Upper lobe of left lung (tissue), 6 donors: ENCODE measurements at regions not wholly inside any gene's neighbourhood (a gene's known extent, or its start where the extent isn't known, plus 50 kb on each side); places are given as distances from the start of the nearest gene placed in this dataset.

Experiments
- ATAC-seq, 2 donors: fragments of 200-7000 bp; cut with Tn5 transposase; one replicate each; pipeline ENCODE4 v1.9.1; 2022; ENCODE audit warnings: mild to moderate bottlenecking in 2 of 2, moderate library complexity in 2 of 2; ENCODE audit not compliant: low FRiP score in 2 of 2
- DNase-seq, 2 donors: peaks; one replicate each; pipeline ENCODE4 v3.0.0-alpha.2; 2019 to 2020
- H3K27ac ChIP-seq, 4 donors: fragments of 200-600 bp; sonication (generic); one replicate each; pipeline ENCODE4 v1.5.1; 2016 to 2019
- H3K27me3 ChIP-seq, 4 donors: fragments of 200-600 bp; sonication (generic); one replicate each; pipeline ENCODE4 v1.5.1; 2017 to 2019
- H3K36me3 ChIP-seq, 4 donors: fragments of 200-600 bp; sonication (generic); one replicate each; pipeline ENCODE4 v1.5.1; 2016 to 2019
- H3K4me1 ChIP-seq, 4 donors: fragments of 200-600 bp; sonication (generic); one replicate each; pipeline ENCODE4 v1.5.1; 2018 to 2019
- H3K4me3 ChIP-seq, 4 donors: fragments of 200-600 bp; sonication (generic); one replicate each; pipeline ENCODE4 v1.5.1; 2017 to 2019; ENCODE audit warnings: mild to moderate bottlenecking in 2 of 4, moderate library complexity in 1 of 4
- H3K9me3 ChIP-seq, 4 donors: fragments of 200-600 bp; sonication (generic); one replicate each; pipeline ENCODE4 v1.5.1; 2018 to 2019
- CTCF ChIP-seq, 6 experiments: fragments of 450-650 bp in 4 of 6; fragments of 200-600 bp in 2 of 6; sonication (generic) in 2 of 6; IDR thresholded peaks; one replicate each; pipeline ENCODE4 v1.5.1; 2016 to 2019; ENCODE audit warnings: antibody characterized with exemption in 6 of 6
- EP300 ChIP-seq, 4 donors: sonication (generic); formaldehyde crosslinking; IDR thresholded peaks; one replicate each; pipeline ENCODE4 v1.5.1; 2017; ENCODE audit warnings: antibody characterized with exemption in 4 of 4, control low read depth in 2 of 4
- POLR2A ChIP-seq, 4 donors: fragments of 450-650 bp; IDR thresholded peaks; one replicate each; pipeline ENCODE4 v1.5.1; 2016 to 2017; ENCODE audit warnings: antibody characterized with exemption in 4 of 4, mild to moderate bottlenecking in 2 of 4
- POLR2AphosphoS5 ChIP-seq, 2 donors: sonication (generic); formaldehyde crosslinking; IDR thresholded peaks; one replicate each; pipeline ENCODE4 v1.5.1; 2017; ENCODE audit warnings: antibody characterized with exemption in 2 of 2
- WGBS, 2 donors: methylation state at CpG; one replicate each; pipeline ENCODE4 v1.1.5; 2017 to 2018; 5-methylcytosine and 5-hydroxymethylcytosine counted together
- donor health status: DM: no; HTN: no; CAD: no; lungs with moderate emphysema.
- donor health status: DM: no; HTN: yes; CAD: no; lungs with severe emphysema.

- no peaks in the 10 kb centered on the region for H3K27me3 ChIP-seq
- no peaks in the 10 kb centered on the region for H3K9me3 ChIP-seq
- no peak overlapping the region for H3K27ac ChIP-seq
- no peaks in the 10 kb centered on the region for H3K36me3 ChIP-seq
- TF ChIP-seq POLR2A (IDR thresholded peaks at IDR 0.05) (no peak), CTCF (IDR thresholded peaks at IDR 0.05) (no peak), POLR2AphosphoS5 (IDR thresholded peaks at IDR 0.05) (no peak), EP300 (IDR thresholded peaks at IDR 0.05) (no peak)
- H3K4me3 ChIP-seq = no peak overlapping the region
- ATAC-seq (no peak), DNase-seq (no peak)
- 76 to 78% methylated on average over 3 of the region's 3 CpGs for WGBS, 2 donors
- peaks cover under 1 to 11% (median 6%) of the 10 kb centered on the region in 4 donors for H3K4me1 ChIP-seq
Observed at GRCh38 chr3:64861684-64862083, 173.9 kb upstream of the ADAMTS9 start.

GRCh38 chr3:64860536-64860870, 172.7 kb upstream of the ADAMTS9 start:
- no peaks in the 10 kb centered on the region for H3K36me3 ChIP-seq
- H3K9me3 ChIP-seq = no peaks in the 10 kb centered on the region
- H3K27me3 ChIP-seq = no peaks in the 10 kb centered on the region
- TF ChIP-seq POLR2A (IDR thresholded peaks at IDR 0.05) (no peak), EP300 (IDR thresholded peaks at IDR 0.05) (no peak), CTCF (IDR thresholded peaks at IDR 0.05) (no peak), POLR2AphosphoS5 (IDR thresholded peaks at IDR 0.05) (no peak)
- peaks cover 0 to under 1% (median 0%) of the 10 kb centered on the region in 4 donors for H3K4me1 ChIP-seq
- WGBS, 2 donors = 90 to 94% methylated on average over 2 of the region's 2 CpGs
- no peak overlapping the region for H3K4me3 ChIP-seq
- DNase-seq = no peak
- no peak for ATAC-seq
- no peak overlapping the region for H3K27ac ChIP-seq

- TF ChIP-seq CTCF (IDR thresholded peaks at IDR 0.05) (no peak), POLR2A (IDR thresholded peaks at IDR 0.05) (no peak), POLR2AphosphoS5 (IDR thresholded peaks at IDR 0.05) (no peak), EP300 (IDR thresholded peaks at IDR 0.05) (no peak)
- H3K4me1 ChIP-seq = no peaks in the 10 kb centered on the region
- DNase-seq = no peak
- H3K4me3 ChIP-seq = no peak overlapping the region
- no peak for ATAC-seq
- H3K36me3 ChIP-seq = no peaks in the 10 kb centered on the region
- WGBS, 2 donors = 75 to 77% methylated on average over 6 of the region's 6 CpGs
- no peak overlapping the region for H3K27ac ChIP-seq
- no peaks in the 10 kb centered on the region for H3K27me3 ChIP-seq
- H3K9me3 ChIP-seq = no peaks in the 10 kb centered on the region
Observed at GRCh38 chr3:64859625-64860535, 172.1 kb upstream of the ADAMTS9 start.

- WGBS, 2 donors = 85 to 90% methylated on average over 3 of the region's 3 CpGs
- Histone ChIP-seq H3K27ac (no peak overlapping the region), H3K27me3 (no peaks in the 10 kb centered on the region), H3K4me1 (no peaks in the 10 kb centered on the region), H3K36me3 (no peaks in the 10 kb centered on the region), H3K9me3 (no peaks in the 10 kb centered on the region), H3K4me3 (no peak overlapping the region)
- TF ChIP-seq EP300 (IDR thresholded peaks at IDR 0.05) (no peak), POLR2AphosphoS5 (IDR thresholded peaks at IDR 0.05) (no peak), CTCF (IDR thresholded peaks at IDR 0.05) (no peak), POLR2A (IDR thresholded peaks at IDR 0.05) (no peak)
- no peak for DNase-seq
- ATAC-seq = no peak
Observed at GRCh38 chr3:64856977-64857516, 169.2 kb upstream of the ADAMTS9 start.
